HepG2 (cell line): ENCODE measurements at regions not wholly inside any gene's neighbourhood (a gene's known extent, or its start where the extent isn't known, plus 50 kb on each side); places are given as distances from the start of the nearest gene placed in this dataset.
A peak's percentile ranks its signal among the peaks of the same experiment; 100 is the strongest.

Experiments used
- ATAC-seq: fragments of 200-7000 bp; cut with Tn5 transposase; 3 replicates; pipeline ENCODE4 v1.9.1; 2020; ENCODE audit warnings: mild to moderate bottlenecking, moderate library complexity
- BruUV-seq: library from RNA; stranded (reverse); fragments of 400-500 nt; replicated peaks from 2 replicates; lab custom pipeline; 2021; lab: Mats Ljungman, UMichigan
- CTCF ChIA-PET: fragments of 300-600 bp; formaldehyde crosslinking; extraction: SDS; loops from one replicate; lab custom pipeline; 2021; ENCODE audit warnings: low total read pairs, inconsistent platforms, low intra/inter-chr PET ratio; lab: Yijun Ruan, JAX
- POLR2A ChIA-PET: fragments of 350-600 bp; sonication (Branson Sonifier 250); formaldehyde crosslinking; loops from one replicate; lab custom pipeline; 2020; ENCODE audit warnings: antibody characterized with exemption, inconsistent platforms; lab: Yijun Ruan, JAX
- DNase-seq: peaks from one replicate; pipeline ENCODE4 v3.0.0-alpha.2; 2015; ENCODE audit warnings: low spot score
- FAIRE-seq: peaks from 3 replicates; lab custom pipeline; 2011; peaks lifted over from hg19 to GRCh38; lab: Jason Lieb, UNC
- H2AFZ ChIP-seq: one replicate; pipeline ENCODE4 v1.6.1; 2011; ENCODE audit warnings: low read length, inconsistent platforms
- H3K27ac ChIP-seq: fragments of 300-600 bp; 3 replicates; pipeline ENCODE4 v1.8.0; 2011; ENCODE audit warnings: mixed run types, mild to moderate bottlenecking, mixed read lengths, low read length, inconsistent platforms; ENCODE audit not compliant: insufficient read depth; ENCODE audit errors: extremely low read length
- H3K27me3 ChIP-seq, 2 experiments: fragments of 200-600 bp in 1 of 2; 2 replicates in 1 of 2; 3 replicates in 1 of 2; pipeline versions ENCODE4 v1.6.0 to v1.8.0; 2011; ENCODE audit warnings: low read length in 2 of 2, mild to moderate bottlenecking in 2 of 2, moderate library complexity in 2 of 2, inconsistent platforms in 1 of 2; ENCODE audit not compliant: insufficient read depth in 2 of 2, control insufficient read depth in 1 of 2
- H3K36me3 ChIP-seq, 2 experiments: fragments of 200-600 bp in 1 of 2; replicated peaks in 1 of 2; 2 replicates in 1 of 2; 3 replicates in 1 of 2; pipeline versions ENCODE4 v1.5.1 to v1.8.0; 2011; ENCODE audit warnings: low read length in 2 of 2, inconsistent platforms in 1 of 2; ENCODE audit not compliant: insufficient read depth in 2 of 2, control insufficient read depth in 1 of 2
- H3K4me1 ChIP-seq: 2 replicates; pipeline ENCODE4 v1.5.1; 2012; ENCODE audit warnings: low read length, inconsistent platforms; ENCODE audit not compliant: insufficient read depth
- H3K4me2 ChIP-seq: 2 replicates; pipeline ENCODE4 v1.6.0; 2011; ENCODE audit warnings: low read depth, low read length, inconsistent platforms
- H3K4me3 ChIP-seq, 3 experiments: fragments of 200-600 bp in 1 of 3; sonication (generic), shearing (Covaris generic) in 1 of 3; replicated peaks in 1 of 3; 2 replicates each; pipeline ENCODE4 v1.5.1; 2011 to 2016; ENCODE audit warnings: low read length in 3 of 3, inconsistent platforms in 2 of 3, low read depth in 2 of 3, mild to moderate bottlenecking in 2 of 3, control low read depth in 1 of 3, mixed read lengths in 1 of 3; ENCODE audit not compliant: insufficient read depth in 1 of 3
- H3K79me2 ChIP-seq: one replicate; pipeline ENCODE4 v1.6.1; 2011; ENCODE audit warnings: low read length, inconsistent platforms; ENCODE audit not compliant: insufficient read depth
- H3K9ac ChIP-seq: 2 replicates; pipeline ENCODE4 v1.6.0; 2011; ENCODE audit warnings: mild to moderate bottlenecking, low read depth, low read length, inconsistent platforms; ENCODE audit not compliant: insufficient read depth
- H3K9me3 ChIP-seq: 2 replicates; pipeline ENCODE4 v1.5.1; 2012; ENCODE audit warnings: mild to moderate bottlenecking, low read length
- H4K20me1 ChIP-seq: 2 replicates; pipeline ENCODE4 v1.6.0; 2011; ENCODE audit warnings: inconsistent platforms, mild to moderate bottlenecking, low read length, moderate library complexity; ENCODE audit not compliant: insufficient read depth
- ELF1 ChIP-seq: sonication (generic); formaldehyde crosslinking; IDR thresholded peaks from 2 replicates; pipeline ENCODE4 v1.4.0; 2020; ENCODE audit warnings: missing genetic modification reagents
- EZH2 ChIP-seq: conservative IDR thresholded peaks from 2 replicates; pipeline ENCODE4 v1.6.1; 2012; ENCODE audit warnings: mild to moderate bottlenecking, low read depth, low read length, moderate library complexity
- HDAC6 ChIP-seq: fragments of 200-600 bp; sonication (generic); IDR thresholded peaks from 2 replicates; pipeline ENCODE4 v1.7.0; 2017; ENCODE audit warnings: mild to moderate bottlenecking, antibody characterized with exemption, low read length, low read depth
- KLF11 ChIP-seq: IDR thresholded peaks from 2 replicates; pipeline ENCODE4 v1.6.1; 2016; ENCODE audit warnings: missing compliant biosample characterization
- MTA1 ChIP-seq: sonication (generic); formaldehyde crosslinking; IDR thresholded peaks from 2 replicates; pipeline ENCODE4 v1.4.0; 2020; ENCODE audit warnings: missing genetic modification reagents, mild to moderate bottlenecking, borderline replicate concordance
- NFE2L2 ChIP-seq: fragments of 150-350 bp; IDR thresholded peaks from 2 replicates; pipeline ENCODE4 v1.6.1; 2014; ENCODE audit warnings: low read length
- NFYC ChIP-seq: IDR thresholded peaks from 2 replicates; pipeline ENCODE4 v1.6.1; 2016; ENCODE audit warnings: missing genetic modification reagents, missing compliant biosample characterization
- NPAS2 ChIP-seq: sonication (generic); formaldehyde crosslinking; IDR thresholded peaks from 2 replicates; pipeline ENCODE4 v1.8.0; 2022; ENCODE audit warnings: mild to moderate bottlenecking, missing genetic modification reagents, borderline replicate concordance
- NRL ChIP-seq: sonication (generic); formaldehyde crosslinking; IDR thresholded peaks from 2 replicates; pipeline ENCODE4 v1.5.0; 2020; ENCODE audit warnings: missing genetic modification reagents, mild to moderate bottlenecking, moderate library complexity, borderline replicate concordance
- PRDM15 ChIP-seq: sonication (generic); formaldehyde crosslinking; IDR thresholded peaks from 2 replicates; pipeline ENCODE4 v1.4.0; 2020; ENCODE audit warnings: missing genetic modification reagents
- SMAD1 ChIP-seq: sonication (generic); formaldehyde crosslinking; IDR thresholded peaks from 2 replicates; pipeline ENCODE4 v1.4.0; 2020; ENCODE audit warnings: missing genetic modification reagents, low read depth, mild to moderate bottlenecking, borderline replicate concordance
- ZBTB42 ChIP-seq: sonication (generic); formaldehyde crosslinking; IDR thresholded peaks from 2 replicates; pipeline ENCODE4 v1.5.0; 2020; ENCODE audit warnings: mild to moderate bottlenecking, missing genetic modification reagents
- ZNF205 ChIP-seq: IDR thresholded peaks from 2 replicates; pipeline ENCODE4 v1.6.1; 2018; ENCODE audit warnings: missing biosample characterization, missing genetic modification reagents
- ZNF704 ChIP-seq: sonication (generic); formaldehyde crosslinking; IDR thresholded peaks from 2 replicates; pipeline ENCODE4 v1.8.1; 2023; ENCODE audit warnings: mild to moderate bottlenecking, inconsistent platforms, moderate library complexity, missing genetic modification reagents, borderline replicate concordance
- WGBS: methylation state at CpG from one replicate; pipeline ENCODE4 v1.1.6; 2017; ENCODE audit warnings: low lambda C conversion rate; 5-methylcytosine and 5-hydroxymethylcytosine counted together
- in situ Hi-C: cut with HindIII; loops from 2 replicates; pipeline ENCODE4 v1.10.0; 2017; ENCODE audit warnings: low pct_unique_long_range_greater_than_20kb; ENCODE audit not compliant: extremely low pct_ligation_motif_present
- intact Hi-C: fragments of 100-400 bp; cut with micrococcal nuclease; formaldehyde crosslinking; loops from one replicate; pipeline ENCODE4 v1.10.0; 2022; ENCODE audit not compliant: unreplicated experiment

- TF ChIP-seq ZBTB42, result no peak
- TF ChIP-seq NPAS2 (CRISPR knock-in tag), result no peak
- TF ChIP-seq ZNF205 (CRISPR knock-in tag), result no peak
- no peak for TF ChIP-seq NRL (CRISPR knock-in tag)
- TF ChIP-seq KLF11 (CRISPR knock-in tag), result no peak
- no peak for TF ChIP-seq SMAD1 (CRISPR knock-in tag)
- TF ChIP-seq ZNF704 (CRISPR knock-in tag), result no peak
- no peak for TF ChIP-seq MTA1 (CRISPR knock-in tag)
These were observed 61.1 kb upstream of the HMGB1 start (continued) for GRCh38 chr13:30526612-30527495.

GRCh38 chr13:30529085-30529834, 63.5 kb upstream of the HMGB1 start:
- Histone ChIP-seq H3K27me3 (peaks cover 0 to 7% of the 10 kb centered on the region in 2 experiments; a peak in 2 of 5 replicates), H3K9me3 (no peaks in the 10 kb centered on the region), H3K36me3 (no peaks in the 10 kb centered on the region; a peak in 1 of 5 replicates), H3K4me3 (no peak overlapping the region), H3K4me2 (no peak overlapping the region), H3K79me2 (no peaks in the 10 kb centered on the region), H3K9ac (no peak overlapping the region), H2AFZ (no peak overlapping the region), H3K27ac (no peak overlapping the region), H4K20me1 (no peaks in the 10 kb centered on the region), H3K4me1 (peaks cover 14% of the 10 kb centered on the region)
- no TSS peak for BruUV-seq
- WGBS, result 31% methylated on average over 8 of the region's 8 CpGs
- ChIA-PET CTCF (no interaction called here), POLR2A (no interaction called here)
- DNase-seq, result no peak
- ATAC-seq, result no peak
- no peak for FAIRE-seq
- intact Hi-C loops (no loop called here), in situ Hi-C loops (no loop called here)
- TF ChIP-seq EZH2 (no peak), HDAC6 (no peak), ELF1 (no peak), NFYC (no peak), PRDM15 (no peak), NFE2L2 (peak; percentile 54; the same call in 1 of the 2 replicates)
